ENCODE measurements at regions not wholly inside any gene's neighbourhood (a gene's known extent, or its start where the extent isn't known, plus 50 kb on each side); places are given as distances from the start of the nearest gene placed in this dataset.

- no peaks in the 10 kb centered on the region for H3K4me1 Mint-ChIP-seq
- H3K4me3 ChIP-seq: no peak overlapping the region
- no peaks in the 10 kb centered on the region for H3K27me3 ChIP-seq (ENCODE audit: insufficient read depth)
- no peaks in the 10 kb centered on the region for H3K36me3 Mint-ChIP-seq (ENCODE audit: low read depth)
- ATAC-seq: no peak
- no peaks in the 10 kb centered on the region for H3K9me3 Mint-ChIP-seq
- TF ChIP-seq ZNF114 (CRISPR knock-in tag; IDR thresholded peaks at IDR 0.05) (no peak), REST (IDR thresholded peaks at IDR 0.05; ENCODE audit: unreplicated experiment) (no peak), ETS1 (IDR thresholded peaks at IDR 0.05) (no peak), CREB1 (CRISPR knock-in tag; IDR thresholded peaks at IDR 0.05; ENCODE audit: low read depth) (no peak), JUNB (IDR thresholded peaks at IDR 0.05; ENCODE audit: unreplicated experiment) (no peak), CTCF (conservative IDR thresholded peaks at IDR 0.05; ENCODE audit: low read depth in 2 of 2) (no peak), ZNF331 (CRISPR knock-in tag; IDR thresholded peaks at IDR 0.05; ENCODE audit: low read depth) (no peak), STAT1 (IDR thresholded peaks at IDR 0.05; ENCODE audit: unreplicated experiment) (no peak), EZH2phosphoT487 (IDR thresholded peaks at IDR 0.05; ENCODE audit: unreplicated experiment) (no peak), NANOG (IDR thresholded peaks at IDR 0.05; ENCODE audit: borderline replicate concordance) (no peak), POLR2AphosphoS5 (IDR thresholded peaks at IDR 0.05; ENCODE audit: low read depth) (no peak)
- no peak overlapping the region for H3K4me2 ChIP-seq
- H3K9me2 ChIP-seq (ENCODE audit: insufficient read depth): no peaks in the 10 kb centered on the region
- no peak overlapping the region for H2AFZ ChIP-seq
- H4K20me1 ChIP-seq (replicated peaks; ENCODE audit: insufficient read depth): no peaks in the 10 kb centered on the region
- H3K79me2 ChIP-seq (replicated peaks; ENCODE audit: insufficient read depth): no peaks in the 10 kb centered on the region
- no peaks in the 10 kb centered on the region for H3K27me3 Mint-ChIP-seq (ENCODE audit: insufficient read depth, low read depth, poor library complexity)
- H3K27ac ChIP-seq (ENCODE audit: low read depth): no peak overlapping the region
- H3K4me3 Mint-ChIP-seq: no peak overlapping the region
- no peaks in the 10 kb centered on the region for H3K4me1 ChIP-seq (ENCODE audit: insufficient read depth)
- H3F3A ChIP-seq (replicated peaks; ENCODE audit: low read depth): no peaks in the 10 kb centered on the region
- no peak overlapping the region for H3K27ac Mint-ChIP-seq
- H3K36me3 ChIP-seq (ENCODE audit: insufficient read depth): no peaks in the 10 kb centered on the region
- no peak for DNase-seq (ENCODE audit: low spot score)
Measured at GRCh38 chr11:26086028-26086427, 245.9 kb upstream of the ANO3 start.

Measured in GM23338 (cell line).